Hepatocyte (in vitro differentiated cells): ENCODE measurements at regions not wholly inside any gene's neighbourhood (a gene's known extent, or its start where the extent isn't known, plus 50 kb on each side); places are given as distances from the start of the nearest gene placed in this dataset.

Experiments used
- CTCF ChIP-seq: fragments of 200-600 bp; sonication (generic); IDR thresholded peaks from 2 replicates; pipeline ENCODE4 v1.5.1; 2016; ENCODE audit warnings: antibody characterized with exemption, mild to moderate bottlenecking; ENCODE audit not compliant: poor library complexity
- EZH2 ChIP-seq: fragments of 200-600 bp; sonication (generic); IDR thresholded peaks from 2 replicates; pipeline ENCODE4 v1.6.1; 2016; ENCODE audit warnings: antibody characterized with exemption, mild to moderate bottlenecking, borderline replicate concordance
- EZH2phosphoT487 ChIP-seq: fragments of 200-600 bp; sonication (generic); IDR thresholded peaks from one replicate; pipeline ENCODE4 v1.6.1; 2018; ENCODE audit warnings: antibody characterized with exemption, mild to moderate bottlenecking, low read depth, moderate library complexity; ENCODE audit not compliant: unreplicated experiment, severe bottlenecking

GRCh38 chr2:62338111-62338510 lies 142.2 kb downstream of the B3GNT2 start:
- TF ChIP-seq CTCF (no peak), EZH2 (no peak), EZH2phosphoT487 (no peak)
